NCI-H2107 treated with DMSO at 0.1 percent for 48 hours (cell line): ENCODE measurements at regions not wholly inside any gene's neighbourhood (a gene's known extent, or its start where the extent isn't known, plus 50 kb on each side); places are given as distances from the start of the nearest gene placed in this dataset.
"Not testable (repeated sequence)": the region's sequence is repeated elsewhere in the genome, so short reads cannot be mapped to it uniquely, and the experiment has no call there.

ENCODE experiments used
- DNase-seq: peaks from one replicate; lab custom pipeline; 2025; ENCODE audit not compliant: unreplicated experiment; lab: John Stamatoyannopoulos, UW

- DNase-seq = not testable (repeated sequence)
Observed at GRCh38 chr4:30869387-30869786, 149.2 kb downstream of the PCDH7 start.

- no peak for DNase-seq
Observed at GRCh38 chr4:30870513-30870912, 150.3 kb downstream of the PCDH7 start.

- DNase-seq = no peak
Observed at GRCh38 chr4:30875658-30876269, 155.6 kb downstream of the PCDH7 start.

GRCh38 chr4:30879855-30880598 is 159.9 kb downstream of the PCDH7 start:
- DNase-seq = no peak

GRCh38 chr4:30881985-30882384 is 161.8 kb downstream of the PCDH7 start:
- no peak for DNase-seq

DNA sequence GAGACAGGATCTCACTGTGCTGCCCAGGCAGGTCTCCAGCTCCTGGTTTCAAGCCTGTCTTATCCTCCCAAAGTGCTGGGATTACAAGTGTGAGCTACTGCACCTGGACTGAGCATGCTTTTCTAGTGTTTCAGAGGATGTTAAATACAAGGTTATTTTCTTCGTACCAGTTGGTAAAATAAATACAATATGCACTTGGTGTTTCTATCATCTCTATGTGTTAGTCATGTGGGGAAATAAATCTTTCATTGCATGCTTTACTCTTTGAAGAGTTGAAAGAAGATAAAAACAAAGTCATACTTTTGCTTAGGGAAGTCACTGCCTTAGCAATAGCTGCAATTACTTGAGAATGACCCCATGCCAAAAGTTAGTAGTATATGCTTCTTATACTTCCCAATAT is 162.3 kb downstream of the PCDH7 start:
- DNase-seq = no peak

DNA sequence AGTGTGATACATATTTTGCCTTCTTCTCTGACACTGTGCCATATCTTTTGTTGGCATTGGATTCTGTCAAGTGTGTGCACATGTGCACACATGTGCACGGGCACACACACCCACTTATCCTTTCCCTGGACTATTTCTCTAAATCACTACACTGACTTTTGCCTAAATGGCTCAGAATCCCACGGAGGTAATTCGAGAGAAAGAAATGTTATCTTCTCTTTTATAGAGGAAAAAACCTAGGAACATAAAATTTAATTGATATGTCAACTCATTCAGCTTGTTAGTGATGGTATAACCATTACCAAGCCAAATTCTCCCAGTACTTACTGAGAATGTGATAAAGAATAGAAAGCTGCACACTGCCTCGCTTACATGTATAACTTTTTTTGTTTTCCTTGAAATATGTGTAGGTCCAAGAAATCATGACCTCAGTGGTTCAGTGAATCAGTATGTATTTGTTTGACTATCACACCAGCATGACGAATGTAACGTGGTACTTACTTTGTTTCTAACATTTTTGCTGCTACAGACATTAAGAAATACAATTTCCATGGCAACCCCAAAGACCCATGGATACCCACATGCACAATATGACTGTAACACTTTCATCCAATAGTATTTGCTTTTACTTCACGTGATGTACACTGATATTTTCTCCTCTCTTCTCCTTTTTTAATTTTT is 163.0 kb downstream of the PCDH7 start:
- DNase-seq = no peak

GRCh38 chr4:30901461-30902451 is 181.6 kb downstream of the PCDH7 start:
- no peak for DNase-seq

- no peak for DNase-seq
Observed at GRCh38 chr4:30903502-30904214, 183.5 kb downstream of the PCDH7 start.

- DNase-seq = no peak
Observed at GRCh38 chr4:30904215-30904555, 184.0 kb downstream of the PCDH7 start.

GRCh38 chr4:30904588-30904987 is 184.4 kb downstream of the PCDH7 start:
- no peak for DNase-seq

DNA sequence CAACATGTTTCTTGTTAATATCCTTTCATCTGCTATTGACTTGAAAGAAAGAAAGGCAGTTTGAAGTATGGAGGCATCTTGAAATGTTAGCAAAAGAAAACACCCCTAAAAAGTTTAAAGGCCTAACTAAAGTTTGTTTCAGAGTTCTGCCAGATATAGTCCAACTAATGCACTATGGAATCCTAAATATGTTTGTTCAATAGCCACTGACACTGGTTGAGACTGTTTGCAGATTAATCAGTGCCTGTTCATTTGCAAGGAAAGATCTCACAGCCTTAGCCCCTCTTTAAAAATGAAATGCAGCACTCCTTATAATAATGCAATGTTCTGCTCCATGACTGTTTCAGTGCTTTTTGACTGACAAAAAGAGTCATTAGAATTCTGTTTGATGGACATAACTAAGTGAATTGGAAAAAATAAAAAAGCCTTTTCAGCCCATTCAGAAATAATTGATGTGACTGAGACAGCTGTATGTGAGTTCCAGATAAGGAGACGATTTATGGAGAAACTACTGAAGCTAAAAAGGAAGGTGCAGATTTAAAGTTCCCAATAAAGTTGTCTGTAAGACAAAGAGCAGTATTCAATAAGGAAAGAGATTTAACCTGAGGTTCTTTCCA is 192.0 kb downstream of the PCDH7 start:
- DNase-seq = no peak

- DNase-seq = no peak
Observed at GRCh38 chr4:30916337-30917274, 196.4 kb downstream of the PCDH7 start.

GRCh38 chr4:30917946-30918345 is 197.8 kb downstream of the PCDH7 start:
- no peak for DNase-seq

DNA sequence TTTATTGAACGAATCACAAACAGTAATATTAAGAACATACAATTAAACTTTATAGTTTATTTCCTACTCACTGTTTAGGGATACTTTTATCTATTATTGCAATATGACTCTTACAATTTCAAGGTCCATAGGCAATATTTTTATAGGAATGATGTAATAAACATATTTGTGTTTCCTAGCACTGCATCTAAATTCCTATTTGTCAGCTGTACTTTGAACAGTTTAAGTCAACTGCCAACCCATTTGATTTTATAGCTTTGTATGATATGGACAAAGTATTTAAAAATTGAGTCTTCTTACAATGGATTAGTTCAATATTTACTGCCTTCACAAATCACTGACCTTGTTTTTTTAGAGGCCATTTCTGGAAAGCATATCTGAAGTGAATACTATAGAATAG is 199.3 kb downstream of the PCDH7 start:
- DNase-seq = no peak

DNA sequence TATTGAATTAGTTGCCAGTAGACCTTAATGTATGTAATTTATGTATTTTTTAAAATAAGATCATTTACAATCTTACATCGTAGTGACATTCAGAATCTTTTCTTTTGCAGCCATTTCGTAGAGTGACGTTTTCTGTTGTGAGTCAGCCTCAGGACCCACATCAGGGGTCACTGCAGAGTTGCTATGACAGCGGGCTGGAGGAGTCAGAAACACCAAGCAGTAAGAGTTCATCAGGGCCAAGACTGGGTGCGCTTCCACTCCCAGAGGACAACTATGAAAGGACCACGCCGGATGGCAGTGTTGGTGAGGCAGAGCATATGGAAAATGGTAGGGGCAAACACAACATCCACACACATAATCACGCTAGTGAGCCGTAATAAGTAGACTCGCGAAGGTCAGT is 199.9 kb downstream of the PCDH7 start:
- no peak for DNase-seq

DNA sequence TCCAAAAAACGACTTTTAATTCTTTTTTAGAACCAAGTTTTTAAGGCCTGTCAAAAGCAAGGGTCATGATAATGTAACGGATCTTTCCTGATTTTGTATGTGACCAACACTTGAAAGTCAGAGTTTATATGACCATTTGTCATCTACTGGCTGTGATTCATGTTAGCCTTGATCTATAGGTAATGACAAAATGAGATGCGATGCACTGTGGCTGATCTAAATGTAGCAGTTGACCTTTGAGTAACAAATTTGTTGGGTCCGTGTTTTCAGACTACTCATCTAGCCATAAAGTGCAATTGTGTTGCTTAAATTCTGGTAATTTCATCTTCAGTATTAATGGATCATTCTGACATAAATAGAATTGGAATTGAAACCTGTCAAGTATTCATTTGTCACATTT is 202.5 kb downstream of the PCDH7 start:
- DNase-seq = no peak

- no peak for DNase-seq
Observed at GRCh38 chr4:30924495-30924894, 204.3 kb downstream of the PCDH7 start.

DNA sequence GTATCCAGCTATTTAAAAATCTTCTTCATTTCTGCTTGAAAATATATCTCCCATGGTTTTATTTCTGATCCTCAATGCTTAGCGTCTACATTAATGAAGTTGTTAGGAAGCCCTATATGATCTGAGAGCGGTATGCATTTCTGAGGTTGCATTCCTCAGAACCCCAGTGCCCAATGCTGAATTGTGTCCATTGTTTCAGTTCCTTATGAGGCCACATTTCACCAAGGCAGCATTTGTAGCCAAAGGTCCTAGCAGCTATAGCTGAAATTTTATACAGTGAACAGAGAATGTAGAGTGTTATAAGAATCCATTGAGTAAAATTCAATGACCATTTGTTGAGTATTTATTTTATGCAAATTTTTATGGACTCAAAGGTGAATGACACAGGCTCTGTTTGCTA is 209.5 kb downstream of the PCDH7 start:
- no peak for DNase-seq
